Neural progenitor cell (in vitro differentiated cells): ENCODE measurements at regions not wholly inside any gene's neighbourhood (a gene's known extent, or its start where the extent isn't known, plus 50 kb on each side); places are given as distances from the start of the nearest gene placed in this dataset.
"Not testable (repeated sequence)": the region's sequence is repeated elsewhere in the genome, so short reads cannot be mapped to it uniquely, and the experiment has no call there.

ENCODE experiments used
- DNase-seq: peaks from one replicate; pipeline ENCODE4 v3.0.0-alpha.2; 2016; ENCODE audit warnings: low spot score
- H2AFZ ChIP-seq: fragments of 200-600 bp; sonication (generic); replicated peaks from 2 replicates; pipeline ENCODE4 v1.6.1; 2016; ENCODE audit warnings: antibody characterized with exemption
- H3F3A ChIP-seq: fragments of 200-600 bp; sonication (generic); 2 replicates; pipeline ENCODE4 v1.6.1; 2016; ENCODE audit warnings: antibody characterized with exemption, low read depth
- H3K27ac ChIP-seq: fragments of 200-600 bp; sonication (generic); 2 replicates; pipeline ENCODE4 v1.5.1; 2016; ENCODE audit warnings: mild to moderate bottlenecking
- H3K27me3 ChIP-seq: fragments of 200-600 bp; sonication (generic); 2 replicates; pipeline ENCODE4 v1.6.1; 2016; ENCODE audit warnings: mild to moderate bottlenecking, moderate library complexity
- H3K36me3 ChIP-seq: fragments of 200-600 bp; sonication (generic); 2 replicates; pipeline ENCODE4 v1.5.1; 2016
- H3K4me1 ChIP-seq: fragments of 200-600 bp; sonication (generic); 2 replicates; pipeline ENCODE4 v1.6.1; 2016; ENCODE audit warnings: mixed run types
- H3K4me2 ChIP-seq: fragments of 200-600 bp; sonication (generic); 2 replicates; pipeline ENCODE4 v1.6.1; 2016
- H3K4me3 ChIP-seq: fragments of 200-600 bp; sonication (generic); 2 replicates; pipeline ENCODE4 v1.5.1; 2016
- H3K79me2 ChIP-seq: fragments of 200-600 bp; sonication (generic); 2 replicates; pipeline ENCODE4 v1.6.1; 2016; ENCODE audit warnings: low read depth
- H3K9ac ChIP-seq: fragments of 200-600 bp; sonication (generic); 2 replicates; pipeline ENCODE4 v1.6.1; 2016
- H3K9me3 ChIP-seq: fragments of 200-600 bp; sonication (generic); 2 replicates; pipeline ENCODE4 v1.5.1; 2016; ENCODE audit warnings: low read depth
- H4K20me1 ChIP-seq: fragments of 200-600 bp; sonication (generic); 2 replicates; pipeline ENCODE4 v1.6.1; 2016; ENCODE audit warnings: low read depth
- H3K27ac Mint-ChIP-seq: 3 replicates; pipeline ENCODE4 v1.8.0; 2021; ENCODE audit warnings: mixed read lengths
- H3K27me3 Mint-ChIP-seq: 2 replicates; pipeline ENCODE4 v1.8.0; 2022; ENCODE audit warnings: low read depth, mild to moderate bottlenecking, inconsistent platforms, moderate library complexity, mixed read lengths; ENCODE audit not compliant: insufficient read depth
- H3K36me3 Mint-ChIP-seq: 3 replicates; pipeline ENCODE4 v1.8.0; 2021; ENCODE audit warnings: mixed read lengths
- H3K4me1 Mint-ChIP-seq: 3 replicates; pipeline ENCODE4 v1.8.0; 2021; ENCODE audit warnings: mixed read lengths
- H3K4me3 Mint-ChIP-seq: 3 replicates; pipeline ENCODE4 v1.8.0; 2021; ENCODE audit warnings: mild to moderate bottlenecking, moderate library complexity, mixed read lengths
- H3K9me3 Mint-ChIP-seq: 3 replicates; pipeline ENCODE4 v1.8.0; 2020; ENCODE audit warnings: mixed read lengths

DNA sequence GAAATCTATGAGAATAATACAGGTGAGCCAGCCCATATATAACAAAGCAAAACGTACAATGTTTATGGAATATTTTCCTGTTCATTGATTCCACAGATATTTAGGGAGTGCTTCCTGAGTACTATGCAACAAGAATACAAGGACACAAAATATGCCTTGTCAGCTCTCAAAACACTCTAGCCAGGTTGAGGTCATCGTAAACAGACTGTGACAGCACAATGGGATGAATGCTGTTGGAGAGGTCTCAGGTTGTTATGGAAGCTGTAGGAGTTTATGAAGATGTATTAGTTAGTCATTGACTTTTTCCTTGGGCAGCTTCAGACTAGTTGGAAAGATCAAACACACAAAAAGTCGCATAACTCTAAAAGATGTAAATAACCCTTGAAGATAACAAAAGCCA is 98.1 kb upstream of the SEC22B start:
- not testable (repeated sequence) for H3K9me3 Mint-ChIP-seq, H3K79me2 ChIP-seq, H3K4me1 Mint-ChIP-seq, DNase-seq, H4K20me1 ChIP-seq, H3K9me3 ChIP-seq, H3K9ac ChIP-seq, H3K4me3 ChIP-seq, H3K36me3 ChIP-seq, H3F3A ChIP-seq, H3K36me3 Mint-ChIP-seq, H3K27ac ChIP-seq, H3K27me3 Mint-ChIP-seq, H3K27me3 ChIP-seq, H3K4me1 ChIP-seq, H3K4me3 Mint-ChIP-seq, H2AFZ ChIP-seq, H3K27ac Mint-ChIP-seq, H3K4me2 ChIP-seq

DNA sequence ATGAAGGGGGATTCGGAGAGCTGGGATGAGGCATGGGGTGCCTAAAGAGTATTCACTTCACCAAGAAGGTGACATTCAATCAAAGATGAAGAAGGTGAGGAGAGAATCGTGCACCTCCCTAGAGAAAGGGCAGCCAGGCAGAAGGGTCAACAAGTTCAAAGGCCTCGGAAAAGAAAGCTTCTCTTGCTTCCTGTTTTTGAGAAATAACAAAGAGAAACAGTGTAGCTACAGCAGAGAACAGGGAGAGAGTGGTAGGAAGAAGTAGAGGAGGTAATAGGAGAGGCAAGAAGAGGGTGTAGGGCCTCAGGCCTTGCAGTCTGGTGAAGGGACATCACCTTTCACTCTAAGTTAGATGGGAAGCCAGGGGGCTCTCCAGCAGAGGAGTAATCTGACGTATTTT is 97.0 kb upstream of the SEC22B start:
- H3K9me3 ChIP-seq, H3K36me3 ChIP-seq, H3K79me2 ChIP-seq, H4K20me1 ChIP-seq, H3K27me3 ChIP-seq, H2AFZ ChIP-seq, H3K9me3 Mint-ChIP-seq, H3K4me2 ChIP-seq, H3K27ac ChIP-seq, H3K36me3 Mint-ChIP-seq, H3F3A ChIP-seq, H3K4me1 Mint-ChIP-seq, H3K9ac ChIP-seq, H3K27me3 Mint-ChIP-seq, DNase-seq, H3K4me3 Mint-ChIP-seq, H3K4me1 ChIP-seq, H3K27ac Mint-ChIP-seq, H3K4me3 ChIP-seq: not testable (repeated sequence)

DNA sequence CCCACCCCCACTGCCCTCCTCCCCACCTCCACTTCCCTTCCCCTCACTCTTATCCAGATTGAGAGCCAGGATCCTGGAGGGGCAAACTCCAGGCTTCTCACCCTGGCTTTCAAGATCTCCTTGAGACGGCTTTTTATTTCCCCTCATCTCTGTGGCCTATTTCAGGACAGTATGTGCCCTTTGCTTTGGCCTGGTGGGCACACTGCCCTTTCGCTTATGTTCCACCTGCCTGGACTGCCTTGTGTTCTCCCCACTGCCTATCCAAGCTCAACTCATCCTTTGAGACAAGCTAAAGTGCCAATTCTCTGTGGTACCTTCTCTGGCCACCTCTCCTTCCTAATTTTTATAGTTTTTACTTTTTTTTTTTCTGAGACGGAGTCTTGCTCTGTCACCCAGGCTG is 95.9 kb upstream of the SEC22B start:
- H3K27ac Mint-ChIP-seq, H3K79me2 ChIP-seq, H3K27me3 Mint-ChIP-seq, H3K36me3 ChIP-seq, H3K9me3 ChIP-seq, H3K9ac ChIP-seq, H3K4me1 ChIP-seq, H2AFZ ChIP-seq, H3K36me3 Mint-ChIP-seq, H3F3A ChIP-seq, H4K20me1 ChIP-seq, H3K9me3 Mint-ChIP-seq, H3K4me1 Mint-ChIP-seq, H3K4me3 ChIP-seq, H3K4me3 Mint-ChIP-seq, H3K4me2 ChIP-seq, DNase-seq, H3K27ac ChIP-seq, H3K27me3 ChIP-seq: not testable (repeated sequence)

DNA sequence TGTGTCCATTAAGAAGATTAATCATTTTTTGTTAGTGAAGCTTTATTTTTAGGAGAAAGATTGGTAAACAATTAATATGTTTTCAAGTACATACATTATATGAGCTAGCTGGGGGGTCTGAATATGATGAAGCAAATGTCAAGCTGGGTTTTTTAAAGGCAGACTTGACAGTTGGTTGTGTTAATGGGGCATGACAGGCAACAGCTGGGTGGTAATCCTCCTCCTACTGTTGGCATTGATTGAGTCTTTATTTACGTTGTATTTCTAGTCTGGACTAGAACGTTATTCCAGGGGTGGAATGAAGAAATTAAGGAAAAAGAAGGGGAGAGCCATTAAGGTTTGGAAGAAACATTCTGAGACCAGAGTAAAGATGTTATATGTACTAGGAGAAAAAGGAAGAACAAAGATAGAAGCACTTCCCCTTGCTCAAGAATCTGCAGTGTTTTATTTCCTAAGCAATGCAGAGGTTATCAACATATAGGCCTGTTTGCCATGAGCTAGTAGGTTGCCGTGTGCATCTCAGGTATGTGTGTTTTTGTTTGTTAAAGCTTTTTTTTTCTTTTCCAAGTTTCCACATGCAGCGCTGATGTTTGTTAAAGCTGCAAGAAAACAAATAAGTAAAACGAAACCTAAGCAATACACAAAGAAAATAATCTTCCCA is 95.4 kb upstream of the SEC22B start:
- not testable (repeated sequence) for H3K4me2 ChIP-seq, H3K4me3 Mint-ChIP-seq, H3K4me3 ChIP-seq, H3K27me3 ChIP-seq, H3K9me3 Mint-ChIP-seq, H3K36me3 Mint-ChIP-seq, H2AFZ ChIP-seq, H4K20me1 ChIP-seq, H3K9ac ChIP-seq, H3K36me3 ChIP-seq, H3K27ac Mint-ChIP-seq, H3K79me2 ChIP-seq, H3K4me1 Mint-ChIP-seq, H3K27ac ChIP-seq, H3K9me3 ChIP-seq, H3K4me1 ChIP-seq, H3K27me3 Mint-ChIP-seq, DNase-seq, H3F3A ChIP-seq

DNA sequence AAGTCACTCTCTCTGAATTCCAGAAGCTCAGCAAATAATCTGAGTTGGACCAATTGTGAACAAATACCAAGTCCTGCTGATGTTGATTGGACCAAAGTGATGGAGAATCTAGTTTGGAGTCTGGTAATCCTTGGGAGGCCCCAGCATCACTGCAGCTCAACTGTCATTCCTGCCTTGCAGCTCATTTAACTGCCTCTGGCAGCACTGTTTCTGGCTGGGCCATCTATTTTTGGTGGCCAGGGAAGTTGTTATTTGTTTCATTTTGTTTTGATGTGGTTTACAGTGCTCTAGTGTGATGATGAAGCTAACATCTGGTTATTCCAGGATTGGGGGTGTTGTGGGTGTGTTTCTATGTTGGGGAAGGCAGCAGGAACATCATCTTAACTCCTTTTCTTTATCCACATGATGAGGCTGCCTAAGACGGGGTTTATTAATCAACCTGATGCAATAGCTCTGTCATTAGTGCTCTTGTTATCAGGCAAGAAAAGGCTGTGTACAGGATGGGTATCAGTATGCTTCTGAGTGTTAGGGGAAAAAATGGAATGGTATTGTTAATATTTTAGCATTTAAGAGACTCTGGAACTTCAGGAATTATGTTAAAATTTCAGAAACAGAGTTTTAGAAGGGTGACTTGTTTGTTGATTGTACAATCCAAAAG is 91.7 kb upstream of the SEC22B start:
- H3K4me3 Mint-ChIP-seq, H3K27ac Mint-ChIP-seq, H3K9me3 Mint-ChIP-seq, H3K4me2 ChIP-seq, H3K9me3 ChIP-seq, H2AFZ ChIP-seq, H3K36me3 ChIP-seq, H3F3A ChIP-seq, H3K27ac ChIP-seq, H3K36me3 Mint-ChIP-seq, H3K27me3 Mint-ChIP-seq, H3K79me2 ChIP-seq, H3K9ac ChIP-seq, H3K4me1 Mint-ChIP-seq, H3K4me1 ChIP-seq, H4K20me1 ChIP-seq, H3K27me3 ChIP-seq, DNase-seq, H3K4me3 ChIP-seq: not testable (repeated sequence)

DNA sequence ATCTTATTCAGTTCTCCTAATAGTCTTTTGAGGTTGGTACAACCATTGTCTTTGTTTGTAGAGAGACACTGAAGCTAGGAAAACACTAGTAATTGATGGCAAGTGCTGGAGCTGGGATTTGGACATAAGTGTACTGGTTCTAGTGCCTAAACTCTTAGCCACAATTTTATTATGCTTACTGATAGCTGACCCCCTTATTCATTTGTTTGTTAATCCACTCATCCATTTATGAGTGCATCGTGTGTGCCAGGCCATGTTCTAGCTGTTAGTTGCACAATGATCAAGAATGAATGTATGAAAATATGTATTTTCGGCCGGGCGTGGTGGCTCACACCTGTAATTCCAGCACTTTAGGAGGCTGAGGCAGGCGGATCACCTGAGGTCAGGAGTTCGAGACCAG is 88.2 kb upstream of the SEC22B start:
- H3K27ac ChIP-seq, H3K4me3 ChIP-seq, H3F3A ChIP-seq, H3K36me3 Mint-ChIP-seq, H3K4me1 Mint-ChIP-seq, H3K27ac Mint-ChIP-seq, H3K4me1 ChIP-seq, H4K20me1 ChIP-seq, H3K27me3 ChIP-seq, H3K9ac ChIP-seq, H3K36me3 ChIP-seq, H3K27me3 Mint-ChIP-seq, H3K9me3 Mint-ChIP-seq, H3K9me3 ChIP-seq, DNase-seq, H2AFZ ChIP-seq, H3K4me3 Mint-ChIP-seq, H3K4me2 ChIP-seq, H3K79me2 ChIP-seq: not testable (repeated sequence)

DNA sequence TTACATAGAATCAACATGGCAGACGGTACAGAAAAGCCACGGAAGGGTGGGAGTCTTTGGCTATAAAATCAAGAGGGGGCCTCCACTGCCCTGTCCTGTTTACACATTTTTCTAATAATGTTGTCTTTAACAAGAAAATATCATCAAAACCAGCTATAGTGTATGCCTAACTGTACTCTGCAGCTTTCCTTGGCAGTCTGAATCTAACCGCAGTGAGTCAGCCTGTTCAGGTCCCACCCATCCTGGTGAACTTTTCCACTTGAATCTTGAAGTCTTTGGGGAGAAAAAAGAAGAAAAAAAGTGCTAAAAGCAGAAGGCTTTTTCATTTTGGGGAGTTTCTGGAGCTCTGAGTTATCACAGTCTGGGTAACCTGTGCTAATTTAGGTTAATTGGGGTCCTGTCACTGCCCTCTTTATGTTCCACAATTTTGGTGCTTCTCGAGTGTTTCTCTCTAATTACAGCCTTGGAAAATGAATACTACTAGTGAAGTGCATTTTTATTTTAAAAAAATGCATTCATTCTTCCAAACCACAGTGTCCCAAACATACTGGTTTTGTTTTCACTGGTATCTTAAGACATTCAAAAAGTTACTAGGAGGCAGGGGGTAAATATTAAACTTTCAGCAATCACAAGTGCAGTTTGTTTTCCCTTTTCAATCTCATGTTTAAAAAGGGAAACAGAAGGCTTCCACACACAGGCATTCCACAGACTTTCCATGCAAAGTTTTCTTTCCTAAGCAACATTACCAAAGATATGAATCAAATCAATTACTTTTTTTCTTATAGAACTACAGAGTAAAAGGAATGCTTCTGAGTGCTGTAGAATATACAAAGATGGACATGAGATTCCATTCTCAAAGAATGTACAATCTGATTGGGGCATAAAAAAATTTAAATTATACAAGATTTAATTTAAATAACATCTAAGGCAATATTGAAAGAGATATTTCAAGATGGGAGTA is 86.8 kb upstream of the SEC22B start:
- not testable (repeated sequence) for DNase-seq, H3K4me1 ChIP-seq, H3F3A ChIP-seq, H3K27me3 Mint-ChIP-seq, H3K36me3 ChIP-seq, H3K27ac ChIP-seq, H3K27ac Mint-ChIP-seq, H3K4me3 Mint-ChIP-seq, H3K4me3 ChIP-seq, H3K4me1 Mint-ChIP-seq, H3K79me2 ChIP-seq, H3K9me3 Mint-ChIP-seq, H4K20me1 ChIP-seq, H3K9ac ChIP-seq, H3K4me2 ChIP-seq, H3K36me3 Mint-ChIP-seq, H3K9me3 ChIP-seq, H2AFZ ChIP-seq, H3K27me3 ChIP-seq

DNA sequence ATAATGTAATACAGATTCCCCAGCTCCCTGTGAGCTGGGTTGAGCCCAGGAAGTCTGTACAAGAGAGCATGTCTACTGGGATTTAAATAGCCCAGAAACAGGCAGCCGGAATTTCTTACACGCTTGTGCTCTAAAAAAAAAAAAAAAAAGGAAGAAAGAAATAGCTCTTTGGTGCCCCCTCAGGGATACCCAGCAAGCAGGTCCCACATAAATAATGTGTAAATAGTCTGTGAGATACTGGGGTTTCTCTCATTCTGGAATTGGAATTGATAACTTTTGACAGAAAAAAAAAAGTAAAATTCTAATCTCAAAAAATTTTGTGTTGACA is 81.4 kb upstream of the SEC22B start:
- H2AFZ ChIP-seq, H3F3A ChIP-seq, H3K27ac ChIP-seq, H3K9ac ChIP-seq, H3K27ac Mint-ChIP-seq, H3K4me3 Mint-ChIP-seq, H4K20me1 ChIP-seq, H3K4me3 ChIP-seq, H3K27me3 ChIP-seq, H3K4me1 ChIP-seq, H3K27me3 Mint-ChIP-seq, H3K79me2 ChIP-seq, H3K36me3 ChIP-seq, H3K4me1 Mint-ChIP-seq, H3K9me3 ChIP-seq, H3K4me2 ChIP-seq, H3K36me3 Mint-ChIP-seq, DNase-seq, H3K9me3 Mint-ChIP-seq: not testable (repeated sequence)
